K562 (cell line): ENCODE measurements at regions not wholly inside any gene's neighbourhood (a gene's known extent, or its start where the extent isn't known, plus 50 kb on each side); places are given as distances from the start of the nearest gene placed in this dataset.

Experiments used
- CEBPB ChIP-seq: fragments of 450-650 bp; IDR thresholded peaks from 2 replicates; pipeline ENCODE4 v1.6.1; 2016; ENCODE audit warnings: missing genetic modification characterization, missing compliant biosample characterization
- FOXA3 ChIP-seq, 2 experiments: fragments of 450-650 bp in 1 of 2; sonication (generic) in 1 of 2; formaldehyde crosslinking; IDR thresholded peaks in 1 of 2; conservative IDR thresholded peaks in 1 of 2; 2 replicates each; pipeline versions ENCODE4 v1.4.0 to v1.8.0; 2020 to 2022; ENCODE audit warnings: mild to moderate bottlenecking in 2 of 2, missing genetic modification reagents in 1 of 2
- FOXK1 ChIP-seq: sonication (generic); formaldehyde crosslinking; IDR thresholded peaks from 2 replicates; pipeline ENCODE4 v1.8.0; 2022; ENCODE audit warnings: missing genetic modification reagents, mild to moderate bottlenecking, borderline replicate concordance
- NFYB ChIP-seq: IDR thresholded peaks from 2 replicates; pipeline ENCODE4 v1.6.1; 2011; ENCODE audit warnings: mild to moderate bottlenecking, moderate library complexity; ENCODE audit not compliant: insufficient read length; ENCODE audit errors: extremely low read depth
- NRF1 ChIP-seq, 2 experiments: fragments of 450-650 bp; IDR thresholded peaks in 1 of 2; conservative IDR thresholded peaks in 1 of 2; 2 replicates each; pipeline ENCODE4 v1.6.1; 2014; ENCODE audit warnings: mild to moderate bottlenecking in 2 of 2
- PHF20 ChIP-seq: fragments of 450-650 bp; IDR thresholded peaks from 2 replicates; pipeline ENCODE4 v1.6.1; 2018; ENCODE audit not compliant: partially characterized antibody
- TF ChIP-seq, protein P1 (sequence below): sonication (generic); formaldehyde crosslinking; IDR thresholded peaks from 2 replicates; pipeline ENCODE4 v1.8.0; 2023; ENCODE audit warnings: mild to moderate bottlenecking, missing genetic modification reagents
- TF ChIP-seq, protein P2 (sequence below), 3 experiments: IDR thresholded peaks in 2 of 3; conservative IDR thresholded peaks in 1 of 3; 2 replicates each; pipeline ENCODE4 v1.5.1; 2011 to 2012; ENCODE audit warnings: low read length in 3 of 3, mild to moderate bottlenecking in 3 of 3, control low read depth in 2 of 3, improper control_type of control experiment in 1 of 3, inconsistent platforms in 1 of 3, low read depth in 1 of 3, mixed read lengths in 1 of 3, moderate library complexity in 1 of 3; ENCODE audit not compliant: insufficient read depth in 2 of 3
- TF ChIP-seq, protein P3 (sequence below): fragments of 250-450 bp; sonication (Bioruptor Pico); IDR thresholded peaks from 2 replicates; pipeline ENCODE4 v1.8.0; 2021; ENCODE audit warnings: moderate library complexity, mild to moderate bottlenecking, inconsistent platforms
- TF ChIP-seq, protein P4 (sequence below), 2 experiments: fragments of 450-650 bp; formaldehyde crosslinking in 1 of 2; IDR thresholded peaks; 2 replicates each; pipeline versions ENCODE4 v1.4.0 to v1.6.1; 2014 to 2020; ENCODE audit warnings: mild to moderate bottlenecking in 2 of 2, borderline replicate concordance in 1 of 2, low read depth in 1 of 2

DNA sequence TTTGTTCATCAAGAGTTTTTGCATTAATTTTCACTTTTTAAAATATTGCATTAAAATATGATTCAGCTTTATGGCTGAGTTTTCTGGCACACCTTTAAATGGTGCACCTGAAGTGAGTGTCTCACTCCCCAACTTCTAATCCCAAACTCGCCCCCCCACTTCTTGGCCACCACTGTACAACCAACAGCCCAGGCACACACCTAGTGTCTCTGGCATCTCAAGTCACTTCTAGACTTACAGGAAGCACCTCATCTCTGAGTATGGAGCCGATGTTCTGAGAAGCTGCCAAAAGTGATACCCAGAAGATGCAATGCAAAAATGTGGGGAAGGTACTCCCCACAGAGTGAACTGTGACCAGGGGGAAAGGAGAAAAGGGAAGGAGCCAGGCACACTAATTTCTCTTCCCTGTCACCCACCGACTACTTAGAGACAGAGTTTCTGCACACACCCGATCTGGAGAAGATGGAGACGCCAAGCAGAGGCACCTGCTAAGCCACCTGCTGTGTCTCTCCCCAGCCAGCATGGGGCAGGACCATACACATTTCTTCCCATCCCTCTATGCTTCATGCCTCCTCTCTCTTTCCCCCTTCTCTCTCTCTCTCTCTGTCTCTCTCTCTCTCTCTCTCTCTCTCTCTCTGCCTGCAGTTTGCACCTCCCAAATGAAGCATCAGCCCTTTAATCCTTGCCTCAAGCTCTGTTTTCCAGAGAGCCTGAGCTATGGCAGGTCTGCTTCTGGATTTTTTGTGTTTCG lies 155.3 kb upstream of the ZNF507 start:
- TF ChIP-seq CEBPB (tag) (no peak), NFYB (no peak), NRF1 (conservative IDR thresholded peaks at IDR 0.05 in 1 of 2, IDR thresholded peaks at IDR 0.05 in 1 of 2) (no peak), FOXA3 (CRISPR knock-in tag; conservative IDR thresholded peaks at IDR 0.05 in 1 of 2, IDR thresholded peaks at IDR 0.05 in 1 of 2) (no peak), PHF20 (no peak), FOXK1 (no peak)
- TF ChIP-seq, protein P1, sequence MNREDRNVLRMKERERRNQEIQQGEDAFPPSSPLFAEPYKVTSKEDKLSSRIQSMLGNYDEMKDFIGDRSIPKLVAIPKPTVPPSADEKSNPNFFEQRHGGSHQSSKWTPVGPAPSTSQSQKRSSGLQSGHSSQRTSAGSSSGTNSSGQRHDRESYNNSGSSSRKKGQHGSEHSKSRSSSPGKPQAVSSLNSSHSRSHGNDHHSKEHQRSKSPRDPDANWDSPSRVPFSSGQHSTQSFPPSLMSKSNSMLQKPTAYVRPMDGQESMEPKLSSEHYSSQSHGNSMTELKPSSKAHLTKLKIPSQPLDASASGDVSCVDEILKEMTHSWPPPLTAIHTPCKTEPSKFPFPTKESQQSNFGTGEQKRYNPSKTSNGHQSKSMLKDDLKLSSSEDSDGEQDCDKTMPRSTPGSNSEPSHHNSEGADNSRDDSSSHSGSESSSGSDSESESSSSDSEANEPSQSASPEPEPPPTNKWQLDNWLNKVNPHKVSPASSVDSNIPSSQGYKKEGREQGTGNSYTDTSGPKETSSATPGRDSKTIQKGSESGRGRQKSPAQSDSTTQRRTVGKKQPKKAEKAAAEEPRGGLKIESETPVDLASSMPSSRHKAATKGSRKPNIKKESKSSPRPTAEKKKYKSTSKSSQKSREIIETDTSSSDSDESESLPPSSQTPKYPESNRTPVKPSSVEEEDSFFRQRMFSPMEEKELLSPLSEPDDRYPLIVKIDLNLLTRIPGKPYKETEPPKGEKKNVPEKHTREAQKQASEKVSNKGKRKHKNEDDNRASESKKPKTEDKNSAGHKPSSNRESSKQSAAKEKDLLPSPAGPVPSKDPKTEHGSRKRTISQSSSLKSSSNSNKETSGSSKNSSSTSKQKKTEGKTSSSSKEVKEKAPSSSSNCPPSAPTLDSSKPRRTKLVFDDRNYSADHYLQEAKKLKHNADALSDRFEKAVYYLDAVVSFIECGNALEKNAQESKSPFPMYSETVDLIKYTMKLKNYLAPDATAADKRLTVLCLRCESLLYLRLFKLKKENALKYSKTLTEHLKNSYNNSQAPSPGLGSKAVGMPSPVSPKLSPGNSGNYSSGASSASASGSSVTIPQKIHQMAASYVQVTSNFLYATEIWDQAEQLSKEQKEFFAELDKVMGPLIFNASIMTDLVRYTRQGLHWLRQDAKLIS (CRISPR knock-in tag): no peak
- TF ChIP-seq, protein P2, sequence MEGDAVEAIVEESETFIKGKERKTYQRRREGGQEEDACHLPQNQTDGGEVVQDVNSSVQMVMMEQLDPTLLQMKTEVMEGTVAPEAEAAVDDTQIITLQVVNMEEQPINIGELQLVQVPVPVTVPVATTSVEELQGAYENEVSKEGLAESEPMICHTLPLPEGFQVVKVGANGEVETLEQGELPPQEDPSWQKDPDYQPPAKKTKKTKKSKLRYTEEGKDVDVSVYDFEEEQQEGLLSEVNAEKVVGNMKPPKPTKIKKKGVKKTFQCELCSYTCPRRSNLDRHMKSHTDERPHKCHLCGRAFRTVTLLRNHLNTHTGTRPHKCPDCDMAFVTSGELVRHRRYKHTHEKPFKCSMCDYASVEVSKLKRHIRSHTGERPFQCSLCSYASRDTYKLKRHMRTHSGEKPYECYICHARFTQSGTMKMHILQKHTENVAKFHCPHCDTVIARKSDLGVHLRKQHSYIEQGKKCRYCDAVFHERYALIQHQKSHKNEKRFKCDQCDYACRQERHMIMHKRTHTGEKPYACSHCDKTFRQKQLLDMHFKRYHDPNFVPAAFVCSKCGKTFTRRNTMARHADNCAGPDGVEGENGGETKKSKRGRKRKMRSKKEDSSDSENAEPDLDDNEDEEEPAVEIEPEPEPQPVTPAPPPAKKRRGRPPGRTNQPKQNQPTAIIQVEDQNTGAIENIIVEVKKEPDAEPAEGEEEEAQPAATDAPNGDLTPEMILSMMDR (IDR thresholded peaks at IDR 0.05 in 2 of 3, conservative IDR thresholded peaks at IDR 0.05 in 1 of 3; ENCODE audit: insufficient read depth in 2 of 3, low read depth in 1 of 3, low read length in 3 of 3): no peak
- TF ChIP-seq, protein P3, sequence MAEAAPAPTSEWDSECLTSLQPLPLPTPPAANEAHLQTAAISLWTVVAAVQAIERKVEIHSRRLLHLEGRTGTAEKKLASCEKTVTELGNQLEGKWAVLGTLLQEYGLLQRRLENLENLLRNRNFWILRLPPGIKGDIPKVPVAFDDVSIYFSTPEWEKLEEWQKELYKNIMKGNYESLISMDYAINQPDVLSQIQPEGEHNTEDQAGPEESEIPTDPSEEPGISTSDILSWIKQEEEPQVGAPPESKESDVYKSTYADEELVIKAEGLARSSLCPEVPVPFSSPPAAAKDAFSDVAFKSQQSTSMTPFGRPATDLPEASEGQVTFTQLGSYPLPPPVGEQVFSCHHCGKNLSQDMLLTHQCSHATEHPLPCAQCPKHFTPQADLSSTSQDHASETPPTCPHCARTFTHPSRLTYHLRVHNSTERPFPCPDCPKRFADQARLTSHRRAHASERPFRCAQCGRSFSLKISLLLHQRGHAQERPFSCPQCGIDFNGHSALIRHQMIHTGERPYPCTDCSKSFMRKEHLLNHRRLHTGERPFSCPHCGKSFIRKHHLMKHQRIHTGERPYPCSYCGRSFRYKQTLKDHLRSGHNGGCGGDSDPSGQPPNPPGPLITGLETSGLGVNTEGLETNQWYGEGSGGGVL: no peak
- TF ChIP-seq, protein P4, sequence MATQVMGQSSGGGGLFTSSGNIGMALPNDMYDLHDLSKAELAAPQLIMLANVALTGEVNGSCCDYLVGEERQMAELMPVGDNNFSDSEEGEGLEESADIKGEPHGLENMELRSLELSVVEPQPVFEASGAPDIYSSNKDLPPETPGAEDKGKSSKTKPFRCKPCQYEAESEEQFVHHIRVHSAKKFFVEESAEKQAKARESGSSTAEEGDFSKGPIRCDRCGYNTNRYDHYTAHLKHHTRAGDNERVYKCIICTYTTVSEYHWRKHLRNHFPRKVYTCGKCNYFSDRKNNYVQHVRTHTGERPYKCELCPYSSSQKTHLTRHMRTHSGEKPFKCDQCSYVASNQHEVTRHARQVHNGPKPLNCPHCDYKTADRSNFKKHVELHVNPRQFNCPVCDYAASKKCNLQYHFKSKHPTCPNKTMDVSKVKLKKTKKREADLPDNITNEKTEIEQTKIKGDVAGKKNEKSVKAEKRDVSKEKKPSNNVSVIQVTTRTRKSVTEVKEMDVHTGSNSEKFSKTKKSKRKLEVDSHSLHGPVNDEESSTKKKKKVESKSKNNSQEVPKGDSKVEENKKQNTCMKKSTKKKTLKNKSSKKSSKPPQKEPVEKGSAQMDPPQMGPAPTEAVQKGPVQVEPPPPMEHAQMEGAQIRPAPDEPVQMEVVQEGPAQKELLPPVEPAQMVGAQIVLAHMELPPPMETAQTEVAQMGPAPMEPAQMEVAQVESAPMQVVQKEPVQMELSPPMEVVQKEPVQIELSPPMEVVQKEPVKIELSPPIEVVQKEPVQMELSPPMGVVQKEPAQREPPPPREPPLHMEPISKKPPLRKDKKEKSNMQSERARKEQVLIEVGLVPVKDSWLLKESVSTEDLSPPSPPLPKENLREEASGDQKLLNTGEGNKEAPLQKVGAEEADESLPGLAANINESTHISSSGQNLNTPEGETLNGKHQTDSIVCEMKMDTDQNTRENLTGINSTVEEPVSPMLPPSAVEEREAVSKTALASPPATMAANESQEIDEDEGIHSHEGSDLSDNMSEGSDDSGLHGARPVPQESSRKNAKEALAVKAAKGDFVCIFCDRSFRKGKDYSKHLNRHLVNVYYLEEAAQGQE (IDR thresholded peaks at IDR 0.05; ENCODE audit: borderline replicate concordance): no peak
- TF ChIP-seq, protein P4 (CRISPR knock-in tag; IDR thresholded peaks at IDR 0.05; ENCODE audit: low read depth): no peak
